GM12864 (cell line): ENCODE measurements at regions not wholly inside any gene's neighbourhood (a gene's known extent, or its start where the extent isn't known, plus 50 kb on each side); places are given as distances from the start of the nearest gene placed in this dataset.

ENCODE experiments used
- DNase-seq: peaks from one replicate; pipeline ENCODE4 v3.0.0-alpha.2; 2011; ENCODE audit warnings: low read depth
- H3K4me3 ChIP-seq: 2 replicates; pipeline ENCODE4 v1.5.1; 2011; ENCODE audit warnings: mild to moderate bottlenecking, low read depth, low read length, control low read depth
- TF ChIP-seq, protein P1 (sequence below): IDR thresholded peaks from 2 replicates; pipeline ENCODE4 v1.5.1; 2011; ENCODE audit warnings: low read depth, mild to moderate bottlenecking, moderate library complexity, low read length, control low read depth, inconsistent platforms; ENCODE audit errors: missing control alignments

GRCh38 chr5:5794118-5794560 is 371.7 kb downstream of the ICE1 start:
- H3K4me3 ChIP-seq, result no peak overlapping the region
- TF ChIP-seq, protein P1, sequence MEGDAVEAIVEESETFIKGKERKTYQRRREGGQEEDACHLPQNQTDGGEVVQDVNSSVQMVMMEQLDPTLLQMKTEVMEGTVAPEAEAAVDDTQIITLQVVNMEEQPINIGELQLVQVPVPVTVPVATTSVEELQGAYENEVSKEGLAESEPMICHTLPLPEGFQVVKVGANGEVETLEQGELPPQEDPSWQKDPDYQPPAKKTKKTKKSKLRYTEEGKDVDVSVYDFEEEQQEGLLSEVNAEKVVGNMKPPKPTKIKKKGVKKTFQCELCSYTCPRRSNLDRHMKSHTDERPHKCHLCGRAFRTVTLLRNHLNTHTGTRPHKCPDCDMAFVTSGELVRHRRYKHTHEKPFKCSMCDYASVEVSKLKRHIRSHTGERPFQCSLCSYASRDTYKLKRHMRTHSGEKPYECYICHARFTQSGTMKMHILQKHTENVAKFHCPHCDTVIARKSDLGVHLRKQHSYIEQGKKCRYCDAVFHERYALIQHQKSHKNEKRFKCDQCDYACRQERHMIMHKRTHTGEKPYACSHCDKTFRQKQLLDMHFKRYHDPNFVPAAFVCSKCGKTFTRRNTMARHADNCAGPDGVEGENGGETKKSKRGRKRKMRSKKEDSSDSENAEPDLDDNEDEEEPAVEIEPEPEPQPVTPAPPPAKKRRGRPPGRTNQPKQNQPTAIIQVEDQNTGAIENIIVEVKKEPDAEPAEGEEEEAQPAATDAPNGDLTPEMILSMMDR, result no peak
- DNase-seq, result no peak

GRCh38 chr5:5793242-5794117 is 371.0 kb downstream of the ICE1 start:
- no peak overlapping the region for H3K4me3 ChIP-seq
- DNase-seq, result no peak
- TF ChIP-seq, protein P1, result no peak

GRCh38 chr5:5792106-5792505 is 369.6 kb downstream of the ICE1 start:
- no peak for DNase-seq
- H3K4me3 ChIP-seq, result no peak overlapping the region
- TF ChIP-seq, protein P1, result no peak

DNA sequence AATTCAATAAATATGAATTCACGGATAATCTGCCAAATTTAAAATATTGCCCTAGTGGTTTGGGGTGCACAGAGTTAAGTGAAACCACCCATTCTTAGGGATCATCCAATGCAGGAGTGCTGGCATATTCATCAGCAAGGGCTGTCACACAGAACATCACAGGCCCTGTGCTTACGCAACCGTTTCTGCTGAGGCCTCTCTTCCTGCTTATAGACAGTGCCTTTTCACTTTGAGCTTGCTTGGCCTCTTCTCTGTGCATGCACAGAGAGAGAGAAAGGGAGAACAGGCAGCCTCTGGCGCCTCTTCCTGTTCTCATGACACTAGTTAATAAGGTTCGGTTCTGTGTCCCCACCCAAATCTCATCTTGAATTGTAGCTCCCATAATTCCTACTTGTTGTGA is 366.3 kb downstream of the ICE1 start:
- TF ChIP-seq, protein P1, result no peak
- DNase-seq, result no peak
- H3K4me3 ChIP-seq, result no peak overlapping the region

DNA sequence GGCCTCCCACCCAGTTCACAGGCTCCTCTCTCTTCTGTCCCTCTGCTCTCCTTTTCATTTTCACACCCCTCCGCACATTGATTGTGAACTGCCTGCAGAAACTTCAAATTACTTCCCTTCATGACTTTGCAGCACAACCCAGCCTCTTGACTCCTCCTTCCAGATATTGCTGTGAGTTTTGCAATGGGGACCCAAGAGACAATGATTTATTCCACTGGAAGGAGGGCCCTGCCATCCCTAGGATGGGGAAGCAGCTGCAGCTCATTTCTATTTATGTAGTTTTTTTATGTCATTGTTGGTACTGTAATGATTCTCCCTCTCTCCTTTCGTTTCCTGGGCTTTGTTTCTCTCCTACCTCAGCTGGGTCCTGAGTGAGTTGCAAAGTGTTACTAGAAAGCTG is 364.9 kb downstream of the ICE1 start:
- H3K4me3 ChIP-seq, result no peak overlapping the region
- TF ChIP-seq, protein P1, result no peak
- DNase-seq, result no peak

DNA sequence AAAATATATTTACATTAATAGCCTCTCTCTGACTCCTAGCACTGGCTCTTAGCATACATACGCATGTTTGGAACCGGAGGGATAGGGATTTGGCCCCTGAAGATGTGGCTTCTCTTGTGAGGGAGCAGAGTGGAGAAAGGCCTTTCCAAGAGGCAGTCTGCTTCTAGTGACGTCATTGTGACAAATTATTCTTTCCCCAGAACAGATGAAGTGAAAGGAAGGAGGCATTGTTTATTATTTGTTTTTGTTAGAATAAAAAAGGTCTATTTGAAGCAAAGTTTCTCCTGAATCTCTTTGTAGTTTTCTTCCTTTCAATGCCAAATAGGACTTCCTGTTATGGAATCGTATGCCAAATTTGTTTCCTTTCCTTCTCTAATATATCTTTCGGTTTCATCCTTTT is 361.6 kb downstream of the ICE1 start:
- no peak overlapping the region; the same call in 1 of the 2 replicates for H3K4me3 ChIP-seq
- TF ChIP-seq, protein P1, result no peak
- no peak for DNase-seq

- no peak overlapping the region for H3K4me3 ChIP-seq
- TF ChIP-seq, protein P1, result no peak
Measured at GRCh38 chr5:5783021-5783420, 360.5 kb downstream of the ICE1 start.

More at GRCh38 chr5:5783021-5783420, 360.5 kb downstream of the ICE1 start:
- no peak for DNase-seq
